HG03558 (cell line): ENCODE measurements at regions not wholly inside any gene's neighbourhood (a gene's known extent, or its start where the extent isn't known, plus 50 kb on each side); places are given as distances from the start of the nearest gene placed in this dataset.

Experiments
- ATAC-seq: cut with Tn5 transposase; IDR thresholded peaks from one replicate; pipeline ENCODE4 v1.9.1; 2021; ENCODE audit warnings: moderate number of reproducible peaks; ENCODE audit not compliant: unreplicated experiment; ENCODE audit errors: extremely low read depth

GRCh38 chr7:18430810-18431209, 64.7 kb upstream of the HDAC9 start:
- no peak for ATAC-seq

- ATAC-seq = no peak
Measured at GRCh38 chr7:18434171-18434570, 61.4 kb upstream of the HDAC9 start.

GRCh38 chr7:18437101-18437500, 58.4 kb upstream of the HDAC9 start:
- no peak for ATAC-seq

GRCh38 chr7:18440934-18441333, 54.6 kb upstream of the HDAC9 start:
- no peak for ATAC-seq

GRCh38 chr7:18444826-18445225, 50.7 kb upstream of the HDAC9 start:
- ATAC-seq = no peak

- no peak for ATAC-seq
Measured at GRCh38 chr7:18445483-18445882, 50.1 kb upstream of the HDAC9 start.
